ENCODE measurements at regions not wholly inside any gene's neighbourhood (a gene's known extent, or its start where the extent isn't known, plus 50 kb on each side); places are given as distances from the start of the nearest gene placed in this dataset.

- TF ChIP-seq POLR2A (IDR thresholded peaks at IDR 0.05) (no peak), EP300 (IDR thresholded peaks at IDR 0.05) (no peak)
- TF ChIP-seq, protein P1, sequence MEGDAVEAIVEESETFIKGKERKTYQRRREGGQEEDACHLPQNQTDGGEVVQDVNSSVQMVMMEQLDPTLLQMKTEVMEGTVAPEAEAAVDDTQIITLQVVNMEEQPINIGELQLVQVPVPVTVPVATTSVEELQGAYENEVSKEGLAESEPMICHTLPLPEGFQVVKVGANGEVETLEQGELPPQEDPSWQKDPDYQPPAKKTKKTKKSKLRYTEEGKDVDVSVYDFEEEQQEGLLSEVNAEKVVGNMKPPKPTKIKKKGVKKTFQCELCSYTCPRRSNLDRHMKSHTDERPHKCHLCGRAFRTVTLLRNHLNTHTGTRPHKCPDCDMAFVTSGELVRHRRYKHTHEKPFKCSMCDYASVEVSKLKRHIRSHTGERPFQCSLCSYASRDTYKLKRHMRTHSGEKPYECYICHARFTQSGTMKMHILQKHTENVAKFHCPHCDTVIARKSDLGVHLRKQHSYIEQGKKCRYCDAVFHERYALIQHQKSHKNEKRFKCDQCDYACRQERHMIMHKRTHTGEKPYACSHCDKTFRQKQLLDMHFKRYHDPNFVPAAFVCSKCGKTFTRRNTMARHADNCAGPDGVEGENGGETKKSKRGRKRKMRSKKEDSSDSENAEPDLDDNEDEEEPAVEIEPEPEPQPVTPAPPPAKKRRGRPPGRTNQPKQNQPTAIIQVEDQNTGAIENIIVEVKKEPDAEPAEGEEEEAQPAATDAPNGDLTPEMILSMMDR (IDR thresholded peaks at IDR 0.05): no peak
Observed at GRCh38 chr6:128767705-128768104, 115.2 kb upstream of the LAMA2 start.
